ENCODE measurements at regions not wholly inside any gene's neighbourhood (a gene's known extent, or its start where the extent isn't known, plus 50 kb on each side); places are given as distances from the start of the nearest gene placed in this dataset.

DNA sequence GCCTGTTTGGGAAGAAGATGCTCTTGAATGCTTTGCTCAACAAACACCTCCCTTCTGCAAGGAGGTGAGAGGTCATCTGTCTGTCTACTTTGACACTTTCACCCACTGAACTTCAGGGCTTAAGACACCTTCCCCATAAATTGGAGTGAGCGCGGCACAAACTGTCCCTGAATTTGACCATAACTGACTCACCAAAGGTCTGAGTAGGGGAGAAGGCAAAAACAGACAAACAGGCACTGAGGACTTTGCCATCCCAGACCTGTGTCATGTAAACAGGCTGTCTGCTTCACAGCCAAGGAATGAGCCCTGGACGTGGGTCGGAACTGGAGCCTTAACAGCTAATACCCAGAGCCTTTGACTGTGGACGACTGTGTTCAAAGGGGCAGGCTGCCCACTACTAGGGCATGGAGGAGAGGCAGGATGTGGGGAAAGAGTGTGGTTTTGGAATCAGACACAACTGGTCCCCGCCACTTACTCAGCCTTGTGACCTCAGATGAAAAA is 320.9 kb upstream of the KLF4 start:
- TF ChIP-seq, protein P1, sequence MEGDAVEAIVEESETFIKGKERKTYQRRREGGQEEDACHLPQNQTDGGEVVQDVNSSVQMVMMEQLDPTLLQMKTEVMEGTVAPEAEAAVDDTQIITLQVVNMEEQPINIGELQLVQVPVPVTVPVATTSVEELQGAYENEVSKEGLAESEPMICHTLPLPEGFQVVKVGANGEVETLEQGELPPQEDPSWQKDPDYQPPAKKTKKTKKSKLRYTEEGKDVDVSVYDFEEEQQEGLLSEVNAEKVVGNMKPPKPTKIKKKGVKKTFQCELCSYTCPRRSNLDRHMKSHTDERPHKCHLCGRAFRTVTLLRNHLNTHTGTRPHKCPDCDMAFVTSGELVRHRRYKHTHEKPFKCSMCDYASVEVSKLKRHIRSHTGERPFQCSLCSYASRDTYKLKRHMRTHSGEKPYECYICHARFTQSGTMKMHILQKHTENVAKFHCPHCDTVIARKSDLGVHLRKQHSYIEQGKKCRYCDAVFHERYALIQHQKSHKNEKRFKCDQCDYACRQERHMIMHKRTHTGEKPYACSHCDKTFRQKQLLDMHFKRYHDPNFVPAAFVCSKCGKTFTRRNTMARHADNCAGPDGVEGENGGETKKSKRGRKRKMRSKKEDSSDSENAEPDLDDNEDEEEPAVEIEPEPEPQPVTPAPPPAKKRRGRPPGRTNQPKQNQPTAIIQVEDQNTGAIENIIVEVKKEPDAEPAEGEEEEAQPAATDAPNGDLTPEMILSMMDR (IDR thresholded peaks at IDR 0.05) = no peak
- TF ChIP-seq POLR2A (IDR thresholded peaks at IDR 0.05) = no peak
